ENCODE measurements at regions not wholly inside any gene's neighbourhood (a gene's known extent, or its start where the extent isn't known, plus 50 kb on each side); places are given as distances from the start of the nearest gene placed in this dataset.

- no peak for TF ChIP-seq CTCF (conservative IDR thresholded peaks at IDR 0.05; ENCODE audit: control insufficient read depth, insufficient read depth, low read depth, low read length)
- DNase-seq (ENCODE audit: low read depth), result no peak
These were observed 67.5 kb upstream of the NKX1-1 start for GRCh38 chr4:1473718-1474117.

GRCh38 chr4:1472911-1473518 is 66.8 kb upstream of the NKX1-1 start:
- H3K4me3 ChIP-seq (ENCODE audit: control insufficient read depth, low read depth, low read length), result no peak overlapping the region
- no peak for TF ChIP-seq CTCF (conservative IDR thresholded peaks at IDR 0.05; ENCODE audit: control insufficient read depth, insufficient read depth, low read depth, low read length)
- DNase-seq (ENCODE audit: low read depth), result no peak

More at GRCh38 chr4:1473718-1474117, 67.5 kb upstream of the NKX1-1 start:
- H3K4me3 ChIP-seq (ENCODE audit: control insufficient read depth, low read depth, low read length), result no peak overlapping the region

GRCh38 chr4:1472148-1472797 is 66.0 kb upstream of the NKX1-1 start:
- DNase-seq (ENCODE audit: low read depth), result no peak
- TF ChIP-seq CTCF (conservative IDR thresholded peaks at IDR 0.05; ENCODE audit: control insufficient read depth, insufficient read depth, low read depth, low read length), result no peak
- no peak overlapping the region for H3K4me3 ChIP-seq (ENCODE audit: control insufficient read depth, low read depth, low read length)

- DNase-seq (ENCODE audit: low read depth), result no peak
- no peak overlapping the region for H3K4me3 ChIP-seq (ENCODE audit: control insufficient read depth, low read depth, low read length)
- no peak for TF ChIP-seq CTCF (conservative IDR thresholded peaks at IDR 0.05; ENCODE audit: control insufficient read depth, insufficient read depth, low read depth, low read length)
These were observed 65.4 kb upstream of the NKX1-1 start for GRCh38 chr4:1471443-1472147.

DNA sequence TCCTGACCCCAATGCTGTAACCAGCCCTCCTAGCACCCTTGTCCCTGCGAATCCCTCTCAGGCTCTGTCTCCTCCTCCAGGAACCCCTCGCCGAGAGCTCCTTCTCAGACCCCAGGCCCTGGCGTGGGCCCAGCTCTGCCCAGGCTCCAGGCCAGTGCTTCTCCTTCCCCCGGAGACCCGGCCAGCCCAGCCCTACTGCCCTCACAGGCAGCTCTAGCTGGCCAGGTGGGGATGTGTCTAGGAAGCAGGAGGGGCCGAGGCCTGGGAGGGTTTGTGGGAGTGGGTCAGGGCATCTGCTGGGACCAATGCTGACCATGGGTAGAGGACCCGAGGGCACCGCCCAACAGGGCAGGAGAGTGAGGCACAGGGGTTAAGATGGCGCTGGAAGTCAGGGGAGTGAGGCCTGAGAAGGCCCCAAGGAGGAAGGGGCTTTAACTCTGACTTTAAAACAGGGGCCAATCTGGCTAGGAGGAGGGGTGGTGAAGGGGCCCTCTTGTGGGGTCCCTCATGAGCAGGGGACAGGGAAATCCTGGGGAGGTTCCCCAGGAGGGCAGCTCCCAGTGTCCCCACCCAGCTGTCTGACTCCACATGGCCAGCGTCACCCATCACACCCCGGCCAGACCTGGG is 64.7 kb upstream of the NKX1-1 start:
- no peak for DNase-seq (ENCODE audit: low read depth)
- TF ChIP-seq CTCF (conservative IDR thresholded peaks at IDR 0.05; ENCODE audit: control insufficient read depth, insufficient read depth, low read depth, low read length), result no peak
- H3K4me3 ChIP-seq (ENCODE audit: control insufficient read depth, low read depth, low read length), result no peak overlapping the region

GRCh38 chr4:1470393-1470670 is 64.1 kb upstream of the NKX1-1 start:
- no peak for TF ChIP-seq CTCF (conservative IDR thresholded peaks at IDR 0.05; ENCODE audit: control insufficient read depth, insufficient read depth, low read depth, low read length)
- no peak for DNase-seq (ENCODE audit: low read depth)
- no peak overlapping the region for H3K4me3 ChIP-seq (ENCODE audit: control insufficient read depth, low read depth, low read length)
